Suppressor macrophage treated with lipopolysaccharide for 1 hour (primary cell): ENCODE measurements at regions not wholly inside any gene's neighbourhood (a gene's known extent, or its start where the extent isn't known, plus 50 kb on each side); places are given as distances from the start of the nearest gene placed in this dataset.
"Not testable (repeated sequence)": the region's sequence is repeated elsewhere in the genome, so short reads cannot be mapped to it uniquely, and the experiment has no call there.

Experiments
- DNase-seq, 3 donors: peaks; one replicate each; pipeline ENCODE4 v3.0.0-alpha.2; 2020 to 2022

- no peak for DNase-seq
Measured at GRCh38 chr1:79302380-79302930, 295.9 kb upstream of the ADGRL4 start.

GRCh38 chr1:79295967-79296366, 289.4 kb upstream of the ADGRL4 start:
- no peak for DNase-seq

- no peak for DNase-seq
Measured at GRCh38 chr1:79293611-79294010, 287.1 kb upstream of the ADGRL4 start.

GRCh38 chr1:79290927-79291474, 284.5 kb upstream of the ADGRL4 start:
- DNase-seq, result no peak

GRCh38 chr1:79287982-79288381, 281.5 kb upstream of the ADGRL4 start:
- no peak for DNase-seq

- DNase-seq, result no peak
Measured at GRCh38 chr1:79285667-79286066, 279.1 kb upstream of the ADGRL4 start.

GRCh38 chr1:79283451-79283850, 276.9 kb upstream of the ADGRL4 start:
- no peak for DNase-seq

- no peak for DNase-seq
Measured at GRCh38 chr1:79281442-79281841, 274.9 kb upstream of the ADGRL4 start.

GRCh38 chr1:79271759-79272158, 265.2 kb upstream of the ADGRL4 start:
- no peak for DNase-seq

GRCh38 chr1:79264975-79265818, 258.7 kb upstream of the ADGRL4 start:
- DNase-seq, result no peak

- DNase-seq, result no peak
Measured at GRCh38 chr1:79264285-79264684, 257.8 kb upstream of the ADGRL4 start.

GRCh38 chr1:79262745-79263258, 256.3 kb upstream of the ADGRL4 start:
- no peak for DNase-seq

- no peak for DNase-seq
Measured at GRCh38 chr1:79259390-79260336, 253.1 kb upstream of the ADGRL4 start.

GRCh38 chr1:79255421-79255820, 248.9 kb upstream of the ADGRL4 start:
- DNase-seq, result no peak

- no peak for DNase-seq
Measured at GRCh38 chr1:79252598-79252997, 246.1 kb upstream of the ADGRL4 start.

- no peak for DNase-seq
Measured at GRCh38 chr1:79239840-79240239, 233.3 kb upstream of the ADGRL4 start.

- DNase-seq, result no peak
Measured at GRCh38 chr1:79235301-79236002, 228.9 kb upstream of the ADGRL4 start.

GRCh38 chr1:79232818-79233217, 226.3 kb upstream of the ADGRL4 start:
- DNase-seq, result no peak

- DNase-seq, result not testable (repeated sequence)
Measured at GRCh38 chr1:79230751-79231150, 224.2 kb upstream of the ADGRL4 start.

GRCh38 chr1:79226963-79227362, 220.4 kb upstream of the ADGRL4 start:
- DNase-seq, result no peak

GRCh38 chr1:79224537-79224936, 218.0 kb upstream of the ADGRL4 start:
- DNase-seq, result no peak

- no peak for DNase-seq
Measured at GRCh38 chr1:79220509-79220908, 214.0 kb upstream of the ADGRL4 start.
